ENCODE measurements at regions not wholly inside any gene's neighbourhood (a gene's known extent, or its start where the extent isn't known, plus 50 kb on each side); places are given as distances from the start of the nearest gene placed in this dataset.

DNA sequence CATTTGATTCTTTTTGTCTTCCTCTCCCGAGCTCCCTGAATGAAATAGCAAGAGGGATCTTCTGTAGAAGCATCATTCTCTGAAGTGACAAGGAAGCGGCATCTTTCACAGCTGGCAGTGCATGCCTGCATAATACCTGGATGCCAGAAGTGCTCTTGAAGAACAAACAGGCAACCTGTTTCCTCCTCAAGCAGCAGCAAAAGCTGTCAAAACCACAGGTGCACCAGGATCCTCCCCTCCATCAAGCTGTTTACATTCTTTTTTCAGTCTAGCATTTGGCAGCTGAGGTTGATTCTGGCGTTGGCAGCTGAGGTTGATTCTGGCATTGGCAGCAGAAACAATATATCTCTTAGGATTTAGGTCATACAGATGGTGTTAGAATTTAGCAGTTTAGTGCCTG is 979.0 kb downstream of the TUSC7 start:
- no peak for DNase-seq (ENCODE audit: extremely low spot score)
- TF ChIP-seq, protein P1, sequence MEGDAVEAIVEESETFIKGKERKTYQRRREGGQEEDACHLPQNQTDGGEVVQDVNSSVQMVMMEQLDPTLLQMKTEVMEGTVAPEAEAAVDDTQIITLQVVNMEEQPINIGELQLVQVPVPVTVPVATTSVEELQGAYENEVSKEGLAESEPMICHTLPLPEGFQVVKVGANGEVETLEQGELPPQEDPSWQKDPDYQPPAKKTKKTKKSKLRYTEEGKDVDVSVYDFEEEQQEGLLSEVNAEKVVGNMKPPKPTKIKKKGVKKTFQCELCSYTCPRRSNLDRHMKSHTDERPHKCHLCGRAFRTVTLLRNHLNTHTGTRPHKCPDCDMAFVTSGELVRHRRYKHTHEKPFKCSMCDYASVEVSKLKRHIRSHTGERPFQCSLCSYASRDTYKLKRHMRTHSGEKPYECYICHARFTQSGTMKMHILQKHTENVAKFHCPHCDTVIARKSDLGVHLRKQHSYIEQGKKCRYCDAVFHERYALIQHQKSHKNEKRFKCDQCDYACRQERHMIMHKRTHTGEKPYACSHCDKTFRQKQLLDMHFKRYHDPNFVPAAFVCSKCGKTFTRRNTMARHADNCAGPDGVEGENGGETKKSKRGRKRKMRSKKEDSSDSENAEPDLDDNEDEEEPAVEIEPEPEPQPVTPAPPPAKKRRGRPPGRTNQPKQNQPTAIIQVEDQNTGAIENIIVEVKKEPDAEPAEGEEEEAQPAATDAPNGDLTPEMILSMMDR (IDR thresholded peaks at IDR 0.05; ENCODE audit: control extremely low read depth, extremely low read depth, low read depth, missing control alignments): no peak
- POLR2A ChIA-PET: no interaction called here
- CTCF ChIA-PET: no interaction called here

DNA sequence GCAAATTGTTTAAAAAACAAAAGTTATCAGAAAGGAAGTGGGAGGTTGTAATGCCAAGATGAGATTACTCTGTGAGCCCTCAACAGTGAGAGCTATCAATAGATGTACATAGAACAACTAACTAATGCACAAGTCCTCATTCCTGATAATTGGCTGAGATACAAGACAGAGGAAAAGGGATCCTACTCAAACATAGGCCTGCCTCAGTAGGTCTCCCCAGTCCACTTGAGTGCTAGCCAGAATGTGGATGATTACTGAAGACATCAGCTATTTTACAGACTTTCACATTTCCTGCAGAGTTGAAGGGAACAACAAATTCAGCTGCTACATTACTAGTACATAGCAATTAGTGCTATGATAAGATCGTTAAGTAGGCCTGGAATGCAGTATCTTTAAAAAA is 981.9 kb downstream of the TUSC7 start:
- TF ChIP-seq, protein P1 (IDR thresholded peaks at IDR 0.05; ENCODE audit: control extremely low read depth, extremely low read depth, low read depth, missing control alignments): no peak
- ChIA-PET POLR2A (no interaction called here), CTCF (no interaction called here)
- DNase-seq (ENCODE audit: extremely low spot score): no peak

GRCh38 chr3:117692416-117692995 is 982.9 kb downstream of the TUSC7 start:
- DNase-seq (ENCODE audit: extremely low spot score): no peak

GRCh38 chr3:117695321-117695720 is 985.7 kb downstream of the TUSC7 start:
- TF ChIP-seq, protein P1 (IDR thresholded peaks at IDR 0.05; ENCODE audit: control extremely low read depth, extremely low read depth, low read depth, missing control alignments): no peak
- CTCF ChIA-PET: interaction anchor here (1.0 kb wide), 2 partner anchors 9 kb away, joined by 3 read pairs; no protein-coding TSS in a partner anchor
- POLR2A ChIA-PET: no interaction called here
- DNase-seq (ENCODE audit: extremely low spot score): no peak

More at GRCh38 chr3:117692416-117692995, 982.9 kb downstream of the TUSC7 start:
- CTCF ChIA-PET: no interaction called here
- POLR2A ChIA-PET: no interaction called here
- TF ChIP-seq, protein P1 (IDR thresholded peaks at IDR 0.05; ENCODE audit: control extremely low read depth, extremely low read depth, low read depth, missing control alignments): no peak

DNA sequence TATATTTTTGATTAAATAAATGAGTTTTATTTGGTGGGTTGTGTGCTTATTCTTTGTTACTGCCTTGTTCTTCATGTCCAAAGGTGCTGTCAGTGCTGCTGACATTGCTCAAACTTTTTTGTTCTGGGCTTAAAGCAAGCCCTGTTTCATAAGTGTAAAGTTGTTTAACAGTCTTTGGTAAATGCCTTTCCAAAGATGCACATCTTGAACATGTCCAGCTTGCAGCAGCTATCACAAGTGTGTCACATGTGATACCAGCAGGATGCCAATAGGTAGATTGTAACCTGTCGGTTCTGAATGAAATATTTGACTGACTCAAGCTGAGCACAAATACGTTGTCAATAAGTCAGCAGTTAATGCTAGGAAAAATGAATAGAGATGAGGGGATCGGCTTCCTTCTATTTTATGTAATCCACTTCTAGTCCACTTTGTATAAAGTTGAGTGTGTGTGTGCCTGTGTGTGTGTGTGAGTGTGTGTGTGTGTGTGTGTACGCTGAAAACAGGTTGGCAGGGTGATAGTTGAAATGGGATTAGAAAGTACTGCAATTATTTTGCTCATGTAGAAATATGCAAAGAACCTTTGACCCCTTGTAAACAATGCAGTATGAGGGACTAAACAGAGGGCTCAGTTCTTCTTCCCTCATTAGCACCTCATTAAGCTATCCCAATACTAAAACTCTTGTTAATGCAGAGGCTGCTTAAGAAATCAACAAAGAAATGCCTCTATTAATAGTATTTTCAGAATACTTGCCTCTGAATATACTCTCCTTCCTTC is 986.5 kb downstream of the TUSC7 start:
- TF ChIP-seq, protein P1 (IDR thresholded peaks at IDR 0.05; ENCODE audit: control extremely low read depth, extremely low read depth, low read depth, missing control alignments): no peak
- POLR2A ChIA-PET: no interaction called here
- CTCF ChIA-PET: interaction anchor here (1.0 kb wide), 2 partner anchors 9 to 10 kb away, joined by 3 read pairs; no protein-coding TSS in a partner anchor
- no peak for DNase-seq (ENCODE audit: extremely low spot score)

DNA sequence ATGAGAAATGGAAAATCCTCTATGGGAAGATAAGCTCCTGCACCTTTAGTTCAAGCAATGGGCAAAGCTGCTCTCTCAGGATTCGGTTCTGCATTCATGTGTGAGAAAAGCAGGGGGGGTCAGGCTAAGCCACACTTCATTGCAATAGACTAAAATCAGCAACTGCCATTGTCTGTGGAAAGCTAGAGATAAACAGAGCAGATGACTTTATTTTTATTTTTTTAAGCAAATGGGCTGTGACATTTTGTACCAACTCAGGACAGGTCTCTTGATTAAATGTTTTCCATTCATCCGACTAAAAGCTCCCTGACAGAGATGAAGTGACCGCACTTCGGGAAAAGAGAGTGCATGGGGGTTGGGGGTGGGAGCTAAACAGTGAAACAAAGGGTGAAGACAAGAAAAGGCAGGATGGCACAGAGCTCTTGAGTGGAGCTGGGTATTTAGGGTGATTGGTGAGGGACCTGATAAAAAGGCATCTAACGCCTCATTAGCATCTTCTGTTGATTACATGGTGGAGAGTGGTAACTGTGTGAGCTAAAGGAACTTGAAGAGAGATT is 987.4 kb downstream of the TUSC7 start:
- TF ChIP-seq, protein P1 (IDR thresholded peaks at IDR 0.05; ENCODE audit: control extremely low read depth, extremely low read depth, low read depth, missing control alignments): no peak
- POLR2A ChIA-PET: no interaction called here
- CTCF ChIA-PET: interaction anchor here (0.8 to 1.3 kb wide), 3 partner anchors 10 to 18 kb away, joined by 3 to 5 read pairs (median 4); no protein-coding TSS in a partner anchor
- no peak for DNase-seq (ENCODE audit: extremely low spot score)
